ENCODE measurements at regions not wholly inside any gene's neighbourhood (a gene's known extent, or its start where the extent isn't known, plus 50 kb on each side); places are given as distances from the start of the nearest gene placed in this dataset.

DNA sequence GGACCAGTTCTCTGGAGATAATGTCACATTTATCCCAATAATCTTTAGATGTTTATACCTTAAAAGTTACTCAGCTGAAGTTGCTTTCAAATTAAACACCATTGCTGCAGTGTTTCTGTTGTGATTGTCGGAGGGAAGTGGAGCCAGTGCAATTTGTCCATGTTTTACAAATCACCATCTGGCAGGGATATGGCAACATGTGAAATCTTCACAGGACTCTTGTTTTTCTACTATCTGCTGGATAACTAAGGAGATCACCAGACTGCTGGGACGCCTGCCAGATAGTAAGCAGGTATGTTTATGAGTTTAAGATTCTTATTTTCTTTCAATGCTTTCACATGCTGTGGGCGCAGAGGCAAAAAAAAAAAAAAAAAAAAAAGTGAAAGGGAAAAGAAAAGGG is 100.3 kb upstream of the SOX5 start:
- intact Hi-C loops (cut with micrococcal nuclease): no loop called here
- no peak overlapping the region for H3K9ac ChIP-seq (ENCODE audit: low read length)
- no peak overlapping the region for H2AFZ ChIP-seq (ENCODE audit: low read length)
- no peak overlapping the region for H3K4me2 ChIP-seq (ENCODE audit: low read length)
- no TSS peak for BruUV-seq (replicated peaks)
- no peaks in the 10 kb centered on the region for H3K27me3 ChIP-seq (ENCODE audit: low read length)
- H3K4me3 ChIP-seq (ENCODE audit: low read length): no peak overlapping the region
- H3K36me3 ChIP-seq (ENCODE audit: low read depth, low read length): no peaks in the 10 kb centered on the region
- H3K9me3 ChIP-seq (ENCODE audit: low read length): no peaks in the 10 kb centered on the region
- no peaks in the 10 kb centered on the region for H3F3A ChIP-seq (ENCODE audit: low read length, unreplicated experiment)
- TF ChIP-seq EZH2phosphoT487 (IDR thresholded peaks at IDR 0.05; ENCODE audit: borderline replicate concordance, low read length) (no peak), EZH2 (IDR thresholded peaks at IDR 0.05; ENCODE audit: low read length, unreplicated experiment) (no peak)
- TF ChIP-seq, protein P1, sequence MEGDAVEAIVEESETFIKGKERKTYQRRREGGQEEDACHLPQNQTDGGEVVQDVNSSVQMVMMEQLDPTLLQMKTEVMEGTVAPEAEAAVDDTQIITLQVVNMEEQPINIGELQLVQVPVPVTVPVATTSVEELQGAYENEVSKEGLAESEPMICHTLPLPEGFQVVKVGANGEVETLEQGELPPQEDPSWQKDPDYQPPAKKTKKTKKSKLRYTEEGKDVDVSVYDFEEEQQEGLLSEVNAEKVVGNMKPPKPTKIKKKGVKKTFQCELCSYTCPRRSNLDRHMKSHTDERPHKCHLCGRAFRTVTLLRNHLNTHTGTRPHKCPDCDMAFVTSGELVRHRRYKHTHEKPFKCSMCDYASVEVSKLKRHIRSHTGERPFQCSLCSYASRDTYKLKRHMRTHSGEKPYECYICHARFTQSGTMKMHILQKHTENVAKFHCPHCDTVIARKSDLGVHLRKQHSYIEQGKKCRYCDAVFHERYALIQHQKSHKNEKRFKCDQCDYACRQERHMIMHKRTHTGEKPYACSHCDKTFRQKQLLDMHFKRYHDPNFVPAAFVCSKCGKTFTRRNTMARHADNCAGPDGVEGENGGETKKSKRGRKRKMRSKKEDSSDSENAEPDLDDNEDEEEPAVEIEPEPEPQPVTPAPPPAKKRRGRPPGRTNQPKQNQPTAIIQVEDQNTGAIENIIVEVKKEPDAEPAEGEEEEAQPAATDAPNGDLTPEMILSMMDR (conservative IDR thresholded peaks at IDR 0.05; ENCODE audit: low read depth, low read length): no peak
- no peaks in the 10 kb centered on the region for H3K4me1 ChIP-seq (ENCODE audit: insufficient read depth, low read length)
- ChIA-PET POLR2A (ENCODE audit: unreplicated experiment) (no interaction called here), CTCF (no interaction called here)
- DNase-seq (no peak), ATAC-seq (no peak)
- H3K27ac ChIP-seq (ENCODE audit: low read length): no peak overlapping the region
- no peaks in the 10 kb centered on the region for H3K79me2 ChIP-seq (ENCODE audit: low read length)
- no peaks in the 10 kb centered on the region for H3K9me2 ChIP-seq (replicated peaks; ENCODE audit: low read length)
- H4K20me1 ChIP-seq (ENCODE audit: low read length): no peaks in the 10 kb centered on the region

DNA sequence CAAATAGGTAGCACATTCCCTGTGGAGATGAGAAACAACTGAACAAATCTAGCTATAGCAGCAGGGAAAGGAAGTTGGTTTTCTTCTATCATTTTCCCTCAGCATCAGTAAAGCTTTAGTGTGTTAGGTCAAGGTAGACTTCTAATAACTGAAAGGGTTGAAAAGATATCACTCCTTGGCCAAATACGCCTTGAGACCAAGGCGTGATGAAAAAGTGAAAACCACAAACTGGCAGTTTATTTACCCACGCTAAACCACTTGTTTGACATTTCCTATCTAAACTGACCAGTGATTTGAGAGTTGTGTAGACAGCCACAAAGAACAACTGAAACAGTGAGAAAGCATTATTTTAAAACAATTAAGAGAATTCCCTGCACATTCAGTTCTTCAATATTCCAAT is 99.6 kb upstream of the SOX5 start:
- Histone ChIP-seq H2AFZ (ENCODE audit: low read length) (no peak overlapping the region), H3K9me2 (replicated peaks; ENCODE audit: low read length) (no peaks in the 10 kb centered on the region), H3K27me3 (ENCODE audit: low read length) (no peaks in the 10 kb centered on the region), H3K4me2 (ENCODE audit: low read length) (no peak overlapping the region), H3K36me3 (ENCODE audit: low read depth, low read length) (no peaks in the 10 kb centered on the region), H4K20me1 (ENCODE audit: low read length) (no peaks in the 10 kb centered on the region), H3F3A (ENCODE audit: low read length, unreplicated experiment) (no peaks in the 10 kb centered on the region), H3K4me3 (ENCODE audit: low read length) (no peak overlapping the region), H3K27ac (ENCODE audit: low read length) (no peak overlapping the region), H3K9ac (ENCODE audit: low read length) (no peak overlapping the region), H3K79me2 (ENCODE audit: low read length) (no peaks in the 10 kb centered on the region), H3K9me3 (ENCODE audit: low read length) (no peaks in the 10 kb centered on the region), H3K4me1 (ENCODE audit: insufficient read depth, low read length) (no peaks in the 10 kb centered on the region)
- no peak for TF ChIP-seq EZH2phosphoT487 (IDR thresholded peaks at IDR 0.05; ENCODE audit: borderline replicate concordance, low read length)
- TF ChIP-seq, protein P1 (conservative IDR thresholded peaks at IDR 0.05; ENCODE audit: low read depth, low read length): no peak
- TF ChIP-seq EZH2 (IDR thresholded peaks at IDR 0.05; ENCODE audit: low read length, unreplicated experiment): no peak
- intact Hi-C loops (cut with micrococcal nuclease): no loop called here
- CTCF ChIA-PET: no interaction called here
- no peak for ATAC-seq
- no TSS peak for BruUV-seq (replicated peaks)
- POLR2A ChIA-PET (ENCODE audit: unreplicated experiment): no interaction called here
- DNase-seq: no peak

DNA sequence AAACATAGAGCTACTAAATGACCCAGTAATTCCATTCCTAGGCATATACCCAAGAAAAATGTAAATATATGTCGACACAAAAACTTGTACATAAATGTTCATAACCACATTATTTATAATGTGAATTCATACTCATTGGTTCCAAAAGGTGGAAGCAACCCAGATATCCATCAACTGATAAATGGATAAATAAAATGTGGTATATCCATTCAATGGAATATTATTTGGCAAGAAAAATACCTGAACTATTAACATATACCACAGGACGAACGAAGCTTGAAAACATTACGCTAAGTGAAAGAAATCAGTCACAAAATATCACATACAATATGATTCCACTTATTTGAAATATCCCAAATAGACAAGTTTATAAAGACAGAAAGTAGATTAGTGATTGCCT is 99.0 kb upstream of the SOX5 start:
- H3K9me3 ChIP-seq (ENCODE audit: low read length): no peaks in the 10 kb centered on the region
- no peaks in the 10 kb centered on the region for H3K36me3 ChIP-seq (ENCODE audit: low read depth, low read length)
- TF ChIP-seq EZH2 (IDR thresholded peaks at IDR 0.05; ENCODE audit: low read length, unreplicated experiment) (no peak), EZH2phosphoT487 (IDR thresholded peaks at IDR 0.05; ENCODE audit: borderline replicate concordance, low read length) (no peak)
- TF ChIP-seq, protein P1 (conservative IDR thresholded peaks at IDR 0.05; ENCODE audit: low read depth, low read length): no peak
- H4K20me1 ChIP-seq (ENCODE audit: low read length): no peaks in the 10 kb centered on the region
- no peak overlapping the region for H3K4me2 ChIP-seq (ENCODE audit: low read length)
- no peaks in the 10 kb centered on the region for H3K4me1 ChIP-seq (ENCODE audit: insufficient read depth, low read length)
- no peak overlapping the region for H2AFZ ChIP-seq (ENCODE audit: low read length)
- no peak for ATAC-seq
- ChIA-PET CTCF (no interaction called here), POLR2A (ENCODE audit: unreplicated experiment) (no interaction called here)
- no peak overlapping the region for H3K27ac ChIP-seq (ENCODE audit: low read length)
- H3F3A ChIP-seq (ENCODE audit: low read length, unreplicated experiment): no peaks in the 10 kb centered on the region
- no peaks in the 10 kb centered on the region for H3K79me2 ChIP-seq (ENCODE audit: low read length)
- H3K4me3 ChIP-seq (ENCODE audit: low read length): no peak overlapping the region
- intact Hi-C loops (cut with micrococcal nuclease): no loop called here
- no peaks in the 10 kb centered on the region for H3K9me2 ChIP-seq (replicated peaks; ENCODE audit: low read length)
- DNase-seq: no peak
- H3K27me3 ChIP-seq (ENCODE audit: low read length): no peaks in the 10 kb centered on the region
- no TSS peak for BruUV-seq (replicated peaks)
- H3K9ac ChIP-seq (ENCODE audit: low read length): no peak overlapping the region

Data from PC-3 (cell line).